ENCODE measurements at regions not wholly inside any gene's neighbourhood (a gene's known extent, or its start where the extent isn't known, plus 50 kb on each side); places are given as distances from the start of the nearest gene placed in this dataset.

- Histone ChIP-seq H3K9ac (peak overlapping the region; percentile 62), H3K4me2 (peak overlapping the region; percentile 94), H3K9me3 (peaks cover 10% of the 10 kb centered on the region), H3K4me3 (peak overlapping the region; percentile 62), H3K4me1 (peaks cover 90% of the 10 kb centered on the region), H3K36me3 (no peaks in the 10 kb centered on the region), H4K20me1 (no peaks in the 10 kb centered on the region), H3K27me3 (no peaks in the 10 kb centered on the region), H3K27ac (peak overlapping the region; percentile 81)
- TF ChIP-seq Cebpa-rat (IDR thresholded peaks at IDR 0.05), result no peak
Observed at GRCh38 chr9:126222835-126223431, 103.7 kb upstream of the MVB12B start.

DNA sequence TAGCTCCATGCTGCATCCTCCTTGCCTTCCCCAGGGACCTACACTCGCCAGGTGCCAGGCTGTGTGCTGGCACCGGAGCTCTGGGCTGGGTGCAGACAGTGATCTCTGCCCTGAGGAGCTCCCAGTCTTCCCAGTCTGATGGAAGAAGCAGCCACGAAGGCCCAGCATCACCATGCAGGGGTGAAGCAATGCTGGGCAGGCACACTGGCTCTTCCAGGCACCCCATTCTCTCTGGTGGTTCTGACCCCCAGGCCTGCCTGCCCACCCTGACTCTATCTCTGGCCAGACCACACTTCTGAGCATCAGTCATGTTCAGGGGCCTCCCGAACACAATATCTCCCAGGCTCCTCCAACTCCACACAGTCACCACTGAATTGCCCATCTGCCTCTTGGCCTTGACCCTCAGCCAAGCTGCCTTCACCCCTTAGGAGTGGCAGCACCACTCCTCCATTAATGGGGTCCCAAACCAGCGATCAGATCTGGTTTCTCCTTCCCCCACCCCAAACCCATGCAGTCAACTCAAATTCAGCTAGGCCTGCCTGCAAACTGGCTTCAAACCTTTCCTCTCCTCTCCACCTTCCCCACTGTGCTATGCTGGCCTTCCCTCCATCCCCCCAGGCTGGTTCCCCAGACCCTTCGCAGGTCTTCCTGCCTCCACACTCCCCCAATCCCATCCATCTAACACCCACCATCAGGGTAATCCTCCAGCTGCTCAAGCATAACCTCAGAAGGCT, 102.7 kb upstream of the MVB12B start:
- Histone ChIP-seq H3K27me3 (no peaks in the 10 kb centered on the region), H3K4me3 (peak overlapping the region; percentile 62; the same call in 1 of the 2 replicates), H3K9ac (peak overlapping the region; percentile 62; the same call in 1 of the 2 replicates), H3K9me3 (peaks cover 10% of the 10 kb centered on the region), H3K4me1 (peaks cover 90% of the 10 kb centered on the region), H3K4me2 (peak overlapping the region; percentile 94), H3K27ac (peak overlapping the region; percentile 81), H3K36me3 (no peaks in the 10 kb centered on the region), H4K20me1 (no peaks in the 10 kb centered on the region)
- TF ChIP-seq Cebpa-rat (IDR thresholded peaks at IDR 0.05), result no peak

- no peak for TF ChIP-seq Cebpa-rat (IDR thresholded peaks at IDR 0.05)
- peak overlapping the region; percentile 94 for H3K4me2 ChIP-seq
- H3K27ac ChIP-seq, result peak overlapping the region; percentile 57
- no peak overlapping the region for H3K4me3 ChIP-seq
- H4K20me1 ChIP-seq, result no peaks in the 10 kb centered on the region
- H3K9me3 ChIP-seq, result peaks cover 4% of the 10 kb centered on the region
- no peak overlapping the region for H3K9ac ChIP-seq
- no peaks in the 10 kb centered on the region for H3K27me3 ChIP-seq
- H3K4me1 ChIP-seq, result peaks cover 76% of the 10 kb centered on the region
- no peaks in the 10 kb centered on the region for H3K36me3 ChIP-seq
Observed at GRCh38 chr9:126225611-126226609, 100.7 kb upstream of the MVB12B start.

- no peak overlapping the region for H3K27ac ChIP-seq
- H3K27me3 ChIP-seq, result no peaks in the 10 kb centered on the region
- no peaks in the 10 kb centered on the region for H3K36me3 ChIP-seq
- peaks cover 69% of the 10 kb centered on the region for H3K4me1 ChIP-seq
- H4K20me1 ChIP-seq, result no peaks in the 10 kb centered on the region
- peak overlapping the region; percentile 94 for H3K4me2 ChIP-seq
- H3K9me3 ChIP-seq, result no peaks in the 10 kb centered on the region
- no peak overlapping the region for H3K9ac ChIP-seq
- TF ChIP-seq Cebpa-rat (IDR thresholded peaks at IDR 0.05), result no peak
- no peak overlapping the region for H3K4me3 ChIP-seq
Observed at GRCh38 chr9:126226991-126227936, 99.4 kb upstream of the MVB12B start.

- TF ChIP-seq Cebpa-rat (IDR thresholded peaks at IDR 0.05), result no peak
- Histone ChIP-seq H3K27ac (no peak overlapping the region), H3K9me3 (no peaks in the 10 kb centered on the region), H4K20me1 (no peaks in the 10 kb centered on the region), H3K4me3 (no peak overlapping the region), H3K9ac (no peak overlapping the region), H3K4me1 (peaks cover 60% of the 10 kb centered on the region), H3K27me3 (no peaks in the 10 kb centered on the region), H3K36me3 (no peaks in the 10 kb centered on the region), H3K4me2 (peak overlapping the region; percentile 51)
Observed at GRCh38 chr9:126228111-126228780, 98.4 kb upstream of the MVB12B start.

- Histone ChIP-seq H3K9ac (no peak overlapping the region), H3K9me3 (no peaks in the 10 kb centered on the region), H3K4me3 (no peak overlapping the region), H3K27me3 (no peaks in the 10 kb centered on the region), H4K20me1 (no peaks in the 10 kb centered on the region), H3K36me3 (no peaks in the 10 kb centered on the region), H3K4me2 (peak overlapping the region; percentile 51), H3K4me1 (peaks cover 53% of the 10 kb centered on the region), H3K27ac (no peak overlapping the region)
- TF ChIP-seq Cebpa-rat (IDR thresholded peaks at IDR 0.05), result no peak
Observed at GRCh38 chr9:126228781-126229444, 97.7 kb upstream of the MVB12B start.

GRCh38 chr9:126229501-126229900, 97.1 kb upstream of the MVB12B start:
- Histone ChIP-seq H3K4me3 (no peak overlapping the region), H3K4me1 (peaks cover 53% of the 10 kb centered on the region), H3K4me2 (no peak overlapping the region), H3K9me3 (no peaks in the 10 kb centered on the region), H3K27ac (no peak overlapping the region), H4K20me1 (no peaks in the 10 kb centered on the region), H3K27me3 (no peaks in the 10 kb centered on the region), H3K36me3 (no peaks in the 10 kb centered on the region), H3K9ac (no peak overlapping the region)
- TF ChIP-seq Cebpa-rat (IDR thresholded peaks at IDR 0.05), result no peak

DNA sequence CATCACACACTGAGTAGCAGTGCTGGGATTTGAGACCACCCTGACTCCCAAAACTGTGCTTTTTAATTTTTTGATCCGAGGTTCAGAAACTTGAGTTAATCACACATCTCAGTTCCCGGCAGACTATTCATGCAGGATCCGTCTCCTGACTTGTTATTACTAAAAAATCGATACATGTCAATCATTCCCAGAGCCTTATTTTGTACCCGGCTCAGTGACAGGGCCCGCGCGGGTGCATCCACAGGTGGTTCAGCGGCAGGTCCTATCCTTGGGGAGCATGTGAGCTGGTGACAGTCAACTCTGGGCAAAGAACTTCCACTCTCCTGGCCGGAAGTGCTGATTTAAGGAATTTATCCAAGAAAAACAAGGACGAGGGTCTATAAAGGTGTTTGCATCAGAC, 95.9 kb upstream of the MVB12B start:
- H3K4me1 ChIP-seq, result peaks cover 53% of the 10 kb centered on the region
- no peak overlapping the region for H3K27ac ChIP-seq
- H3K4me3 ChIP-seq, result no peak overlapping the region
- no peak overlapping the region for H3K4me2 ChIP-seq
- H3K9me3 ChIP-seq, result no peaks in the 10 kb centered on the region
- no peaks in the 10 kb centered on the region for H3K36me3 ChIP-seq
- no peak for TF ChIP-seq Cebpa-rat (IDR thresholded peaks at IDR 0.05)
- H3K9ac ChIP-seq, result no peak overlapping the region
- no peaks in the 10 kb centered on the region for H3K27me3 ChIP-seq
- no peaks in the 10 kb centered on the region for H4K20me1 ChIP-seq

Data from BLaER1 (cell line).